ENCODE measurements at regions not wholly inside any gene's neighbourhood (a gene's known extent, or its start where the extent isn't known, plus 50 kb on each side); places are given as distances from the start of the nearest gene placed in this dataset.

- Mint-ChIP-seq H3K4me3 (no peak overlapping the region), H3K4me1 (no peaks in the 10 kb centered on the region), H3K27me3 (ENCODE audit: low read depth in 2 of 2) (peaks cover 0 to 4% of the 10 kb centered on the region in 2 donors), H3K9me3 (peaks cover 2 to 5% of the 10 kb centered on the region in 2 donors), H3K36me3 (no peaks in the 10 kb centered on the region), H3K27ac (no peak overlapping the region)
- WGBS (ENCODE audit: insufficient coverage), result 85% methylated on average over 5 of the region's 6 CpGs
- TF ChIP-seq CTCF (IDR thresholded peaks at IDR 0.05), result no peak
- DNase-seq (no peak), ATAC-seq (no peak)
- no peaks in the 10 kb centered on the region for H3K4me1 ChIP-seq (ENCODE audit: control insufficient read depth, insufficient read depth, low read length)
- no peaks in the 10 kb centered on the region for H3K36me3 ChIP-seq (ENCODE audit: control insufficient read depth, insufficient read depth, low read length)
- no peak overlapping the region for H3K4me3 ChIP-seq (ENCODE audit: low read length)
- H3K9me3 ChIP-seq (ENCODE audit: control insufficient read depth, insufficient read depth, low read length), result peaks cover 2% of the 10 kb centered on the region
- no peak overlapping the region for H3K27ac ChIP-seq (ENCODE audit: low read length)
- H3K27me3 ChIP-seq (ENCODE audit: control insufficient read depth, insufficient read depth, low read length), result no peaks in the 10 kb centered on the region
- intact Hi-C loops (cut with micrococcal nuclease), result no loop called here
Measured at GRCh38 chr4:24230955-24231354, 341.1 kb upstream of the PPARGC1A start.

GRCh38 chr4:24229978-24230377 lies 340.1 kb upstream of the PPARGC1A start:
- intact Hi-C loops (cut with micrococcal nuclease), result no loop called here
- Histone ChIP-seq H3K27ac (ENCODE audit: low read length) (no peak overlapping the region), H3K9me3 (ENCODE audit: control insufficient read depth, insufficient read depth, low read length) (peaks cover 2% of the 10 kb centered on the region), H3K4me1 (ENCODE audit: control insufficient read depth, insufficient read depth, low read length) (no peaks in the 10 kb centered on the region), H3K36me3 (ENCODE audit: control insufficient read depth, insufficient read depth, low read length) (no peaks in the 10 kb centered on the region), H3K27me3 (ENCODE audit: control insufficient read depth, insufficient read depth, low read length) (no peaks in the 10 kb centered on the region), H3K4me3 (ENCODE audit: low read length) (no peak overlapping the region)
- no peak for ATAC-seq
- Mint-ChIP-seq H3K4me1 (no peaks in the 10 kb centered on the region), H3K36me3 (no peaks in the 10 kb centered on the region), H3K9me3 (peaks cover 5 to 6% of the 10 kb centered on the region in 2 donors), H3K27me3 (ENCODE audit: low read depth in 2 of 2) (peaks cover 0 to 4% of the 10 kb centered on the region in 2 donors), H3K27ac (no peak overlapping the region), H3K4me3 (no peak overlapping the region)
- DNase-seq, result no peak
- 76% methylated on average over 3 of the region's 4 CpGs for WGBS (ENCODE audit: insufficient coverage)
- TF ChIP-seq CTCF (IDR thresholded peaks at IDR 0.05), result no peak

DNA sequence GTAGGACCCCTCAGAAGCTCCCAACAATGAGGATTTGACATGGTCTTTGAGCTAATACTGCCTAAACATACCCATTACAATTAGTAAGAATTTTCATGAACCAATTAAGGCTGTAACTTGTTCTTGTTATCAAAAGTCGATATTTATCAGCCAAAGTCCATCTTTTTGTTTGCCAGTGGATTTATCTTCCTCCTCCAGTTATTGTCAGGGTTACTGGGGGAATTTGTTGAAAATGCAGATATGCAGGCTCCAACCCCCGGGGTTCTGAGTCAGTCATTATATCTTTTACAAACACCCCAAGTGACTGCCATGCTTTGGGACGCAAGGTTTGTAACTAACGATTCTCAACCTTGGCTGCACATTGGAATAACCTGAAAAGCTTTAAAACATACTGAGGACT lies 338.8 kb upstream of the PPARGC1A start:
- no peak overlapping the region for H3K4me3 Mint-ChIP-seq
- no peaks in the 10 kb centered on the region for H3K36me3 ChIP-seq (ENCODE audit: control insufficient read depth, insufficient read depth, low read length)
- no peaks in the 10 kb centered on the region for H3K4me1 ChIP-seq (ENCODE audit: control insufficient read depth, insufficient read depth, low read length)
- ATAC-seq (no peak), DNase-seq (no peak)
- no peak overlapping the region for H3K4me3 ChIP-seq (ENCODE audit: low read length)
- H3K27me3 ChIP-seq (ENCODE audit: control insufficient read depth, insufficient read depth, low read length), result no peaks in the 10 kb centered on the region
- H3K9me3 ChIP-seq (ENCODE audit: control insufficient read depth, insufficient read depth, low read length), result peaks cover 2% of the 10 kb centered on the region
- H3K36me3 Mint-ChIP-seq, result no peaks in the 10 kb centered on the region
- H3K27ac ChIP-seq (ENCODE audit: low read length), result no peak overlapping the region
- no peaks in the 10 kb centered on the region for H3K4me1 Mint-ChIP-seq
- TF ChIP-seq CTCF (IDR thresholded peaks at IDR 0.05), result no peak
- peaks cover 0 to 4% of the 10 kb centered on the region in 2 donors for H3K27me3 Mint-ChIP-seq (ENCODE audit: low read depth in 2 of 2)
- peaks cover 10 to 12% of the 10 kb centered on the region in 2 donors for H3K9me3 Mint-ChIP-seq
- H3K27ac Mint-ChIP-seq, result no peak overlapping the region
- WGBS (ENCODE audit: insufficient coverage), result 91% methylated on average over 4 of the region's 4 CpGs
- intact Hi-C loops (cut with micrococcal nuclease), result no loop called here

GRCh38 chr4:24226667-24227066 lies 336.8 kb upstream of the PPARGC1A start:
- DNase-seq (no peak), ATAC-seq (no peak)
- Mint-ChIP-seq H3K27me3 (ENCODE audit: low read depth in 2 of 2) (no peaks in the 10 kb centered on the region), H3K4me1 (no peaks in the 10 kb centered on the region), H3K9me3 (peaks cover 10 to 12% of the 10 kb centered on the region in 2 donors), H3K27ac (no peak overlapping the region), H3K4me3 (no peak overlapping the region), H3K36me3 (no peaks in the 10 kb centered on the region)
- Histone ChIP-seq H3K36me3 (ENCODE audit: control insufficient read depth, insufficient read depth, low read length) (no peaks in the 10 kb centered on the region), H3K9me3 (ENCODE audit: control insufficient read depth, insufficient read depth, low read length) (peaks cover 2% of the 10 kb centered on the region), H3K27ac (ENCODE audit: low read length) (no peak overlapping the region), H3K4me3 (ENCODE audit: low read length) (no peak overlapping the region), H3K4me1 (ENCODE audit: control insufficient read depth, insufficient read depth, low read length) (no peaks in the 10 kb centered on the region), H3K27me3 (ENCODE audit: control insufficient read depth, insufficient read depth, low read length) (no peaks in the 10 kb centered on the region)
- no peak for TF ChIP-seq CTCF (IDR thresholded peaks at IDR 0.05)
- intact Hi-C loops (cut with micrococcal nuclease), result no loop called here
- 87% methylated on average over 3 of the region's 4 CpGs for WGBS (ENCODE audit: insufficient coverage)
